ENCODE measurements at regions not wholly inside any gene's neighbourhood (a gene's known extent, or its start where the extent isn't known, plus 50 kb on each side); places are given as distances from the start of the nearest gene placed in this dataset.

GRCh38 chr19:27974082-27974513 lies 1238.9 kb downstream of the UQCRFS1 start:
- DNase-seq (ENCODE audit: low spot score in 2 of 2): no peak
- intact Hi-C loops (cut with DNase I; ENCODE audit: low total_unique reads): no loop called here

GRCh38 chr19:27972291-27973040 lies 1240.5 kb downstream of the UQCRFS1 start:
- no peak for DNase-seq (ENCODE audit: low spot score in 2 of 2)
- H3K36me3 ChIP-seq: no peaks in the 10 kb centered on the region
- no peaks in the 10 kb centered on the region for H3K27me3 ChIP-seq
- no peak overlapping the region for H3K4me3 ChIP-seq
- intact Hi-C loops (cut with DNase I; ENCODE audit: low total_unique reads): no loop called here
- no peaks in the 10 kb centered on the region for H3K9me3 ChIP-seq
- H3K4me1 ChIP-seq: no peaks in the 10 kb centered on the region
- TF ChIP-seq POLR2A (IDR thresholded peaks at IDR 0.05) (no peak), POLR2AphosphoS5 (IDR thresholded peaks at IDR 0.05) (no peak), CTCF (IDR thresholded peaks at IDR 0.05) (no peak)
- no peak overlapping the region for H3K27ac ChIP-seq

More at GRCh38 chr19:27974082-27974513, 1238.9 kb downstream of the UQCRFS1 start:
- H3K27ac ChIP-seq: no peak overlapping the region
- TF ChIP-seq CTCF (IDR thresholded peaks at IDR 0.05) (peak in 1 of 3 donors; percentile 8), POLR2A (IDR thresholded peaks at IDR 0.05) (no peak)
- no peaks in the 10 kb centered on the region for H3K9me3 ChIP-seq
- H3K4me3 ChIP-seq: no peak overlapping the region
- no peaks in the 10 kb centered on the region for H3K27me3 ChIP-seq
- no peaks in the 10 kb centered on the region for H3K4me1 ChIP-seq
- no peaks in the 10 kb centered on the region for H3K36me3 ChIP-seq

GRCh38 chr19:27971869-27972268 lies 1241.1 kb downstream of the UQCRFS1 start:
- no peaks in the 10 kb centered on the region for H3K36me3 ChIP-seq
- H3K4me1 ChIP-seq: no peaks in the 10 kb centered on the region
- intact Hi-C loops (cut with DNase I; ENCODE audit: low total_unique reads): no loop called here
- no peak for TF ChIP-seq CTCF (IDR thresholded peaks at IDR 0.05)
- no peak for TF ChIP-seq POLR2A (IDR thresholded peaks at IDR 0.05)
- TF ChIP-seq POLR2AphosphoS5 (IDR thresholded peaks at IDR 0.05): no peak
- H3K4me3 ChIP-seq: no peak overlapping the region
- no peaks in the 10 kb centered on the region for H3K9me3 ChIP-seq
- no peak overlapping the region for H3K27ac ChIP-seq
- no peak for DNase-seq (ENCODE audit: low spot score in 2 of 2)
- H3K27me3 ChIP-seq: no peaks in the 10 kb centered on the region

GRCh38 chr19:27971071-27971470 lies 1241.9 kb downstream of the UQCRFS1 start:
- Histone ChIP-seq H3K4me1 (no peaks in the 10 kb centered on the region), H3K9me3 (no peaks in the 10 kb centered on the region), H3K36me3 (no peaks in the 10 kb centered on the region), H3K4me3 (no peak overlapping the region), H3K27me3 (no peaks in the 10 kb centered on the region), H3K27ac (no peak overlapping the region)
- intact Hi-C loops (cut with DNase I; ENCODE audit: low total_unique reads): no loop called here
- TF ChIP-seq POLR2AphosphoS5 (IDR thresholded peaks at IDR 0.05) (no peak), POLR2A (IDR thresholded peaks at IDR 0.05) (no peak), CTCF (IDR thresholded peaks at IDR 0.05) (no peak)
- DNase-seq (ENCODE audit: low spot score in 2 of 2): no peak

GRCh38 chr19:27966390-27966816 lies 1246.5 kb downstream of the UQCRFS1 start:
- Histone ChIP-seq H3K4me3 (no peak overlapping the region), H3K4me1 (no peaks in the 10 kb centered on the region), H3K9me3 (no peaks in the 10 kb centered on the region), H3K27ac (no peak overlapping the region), H3K27me3 (no peaks in the 10 kb centered on the region), H3K36me3 (no peaks in the 10 kb centered on the region)
- intact Hi-C loops (cut with DNase I; ENCODE audit: low total_unique reads): no loop called here
- no peak for DNase-seq (ENCODE audit: low spot score in 2 of 2)
- TF ChIP-seq POLR2A (IDR thresholded peaks at IDR 0.05) (no peak), POLR2AphosphoS5 (IDR thresholded peaks at IDR 0.05) (no peak), CTCF (IDR thresholded peaks at IDR 0.05) (peak in 2 of 3 donors; percentile 21 to 37)
